ENCODE measurements at regions not wholly inside any gene's neighbourhood (a gene's known extent, or its start where the extent isn't known, plus 50 kb on each side); places are given as distances from the start of the nearest gene placed in this dataset.

GRCh38 chr1:229093238-229093540, 177.7 kb upstream of the RAB4A start:
- TF ChIP-seq POLR2AphosphoS5 (IDR thresholded peaks at IDR 0.05; ENCODE audit: low read depth, low read length): no peak
- TF ChIP-seq, protein P1, sequence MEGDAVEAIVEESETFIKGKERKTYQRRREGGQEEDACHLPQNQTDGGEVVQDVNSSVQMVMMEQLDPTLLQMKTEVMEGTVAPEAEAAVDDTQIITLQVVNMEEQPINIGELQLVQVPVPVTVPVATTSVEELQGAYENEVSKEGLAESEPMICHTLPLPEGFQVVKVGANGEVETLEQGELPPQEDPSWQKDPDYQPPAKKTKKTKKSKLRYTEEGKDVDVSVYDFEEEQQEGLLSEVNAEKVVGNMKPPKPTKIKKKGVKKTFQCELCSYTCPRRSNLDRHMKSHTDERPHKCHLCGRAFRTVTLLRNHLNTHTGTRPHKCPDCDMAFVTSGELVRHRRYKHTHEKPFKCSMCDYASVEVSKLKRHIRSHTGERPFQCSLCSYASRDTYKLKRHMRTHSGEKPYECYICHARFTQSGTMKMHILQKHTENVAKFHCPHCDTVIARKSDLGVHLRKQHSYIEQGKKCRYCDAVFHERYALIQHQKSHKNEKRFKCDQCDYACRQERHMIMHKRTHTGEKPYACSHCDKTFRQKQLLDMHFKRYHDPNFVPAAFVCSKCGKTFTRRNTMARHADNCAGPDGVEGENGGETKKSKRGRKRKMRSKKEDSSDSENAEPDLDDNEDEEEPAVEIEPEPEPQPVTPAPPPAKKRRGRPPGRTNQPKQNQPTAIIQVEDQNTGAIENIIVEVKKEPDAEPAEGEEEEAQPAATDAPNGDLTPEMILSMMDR (IDR thresholded peaks at IDR 0.05): no peak
- TF ChIP-seq, protein P2, sequence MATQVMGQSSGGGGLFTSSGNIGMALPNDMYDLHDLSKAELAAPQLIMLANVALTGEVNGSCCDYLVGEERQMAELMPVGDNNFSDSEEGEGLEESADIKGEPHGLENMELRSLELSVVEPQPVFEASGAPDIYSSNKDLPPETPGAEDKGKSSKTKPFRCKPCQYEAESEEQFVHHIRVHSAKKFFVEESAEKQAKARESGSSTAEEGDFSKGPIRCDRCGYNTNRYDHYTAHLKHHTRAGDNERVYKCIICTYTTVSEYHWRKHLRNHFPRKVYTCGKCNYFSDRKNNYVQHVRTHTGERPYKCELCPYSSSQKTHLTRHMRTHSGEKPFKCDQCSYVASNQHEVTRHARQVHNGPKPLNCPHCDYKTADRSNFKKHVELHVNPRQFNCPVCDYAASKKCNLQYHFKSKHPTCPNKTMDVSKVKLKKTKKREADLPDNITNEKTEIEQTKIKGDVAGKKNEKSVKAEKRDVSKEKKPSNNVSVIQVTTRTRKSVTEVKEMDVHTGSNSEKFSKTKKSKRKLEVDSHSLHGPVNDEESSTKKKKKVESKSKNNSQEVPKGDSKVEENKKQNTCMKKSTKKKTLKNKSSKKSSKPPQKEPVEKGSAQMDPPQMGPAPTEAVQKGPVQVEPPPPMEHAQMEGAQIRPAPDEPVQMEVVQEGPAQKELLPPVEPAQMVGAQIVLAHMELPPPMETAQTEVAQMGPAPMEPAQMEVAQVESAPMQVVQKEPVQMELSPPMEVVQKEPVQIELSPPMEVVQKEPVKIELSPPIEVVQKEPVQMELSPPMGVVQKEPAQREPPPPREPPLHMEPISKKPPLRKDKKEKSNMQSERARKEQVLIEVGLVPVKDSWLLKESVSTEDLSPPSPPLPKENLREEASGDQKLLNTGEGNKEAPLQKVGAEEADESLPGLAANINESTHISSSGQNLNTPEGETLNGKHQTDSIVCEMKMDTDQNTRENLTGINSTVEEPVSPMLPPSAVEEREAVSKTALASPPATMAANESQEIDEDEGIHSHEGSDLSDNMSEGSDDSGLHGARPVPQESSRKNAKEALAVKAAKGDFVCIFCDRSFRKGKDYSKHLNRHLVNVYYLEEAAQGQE (IDR thresholded peaks at IDR 0.05; ENCODE audit: insufficient read depth in 1 of 2, low read depth in 2 of 2, low read length in 1 of 2): no peak

Measured in Panc1 (cell line).